ENCODE measurements at regions not wholly inside any gene's neighbourhood (a gene's known extent, or its start where the extent isn't known, plus 50 kb on each side); places are given as distances from the start of the nearest gene placed in this dataset.

DNA sequence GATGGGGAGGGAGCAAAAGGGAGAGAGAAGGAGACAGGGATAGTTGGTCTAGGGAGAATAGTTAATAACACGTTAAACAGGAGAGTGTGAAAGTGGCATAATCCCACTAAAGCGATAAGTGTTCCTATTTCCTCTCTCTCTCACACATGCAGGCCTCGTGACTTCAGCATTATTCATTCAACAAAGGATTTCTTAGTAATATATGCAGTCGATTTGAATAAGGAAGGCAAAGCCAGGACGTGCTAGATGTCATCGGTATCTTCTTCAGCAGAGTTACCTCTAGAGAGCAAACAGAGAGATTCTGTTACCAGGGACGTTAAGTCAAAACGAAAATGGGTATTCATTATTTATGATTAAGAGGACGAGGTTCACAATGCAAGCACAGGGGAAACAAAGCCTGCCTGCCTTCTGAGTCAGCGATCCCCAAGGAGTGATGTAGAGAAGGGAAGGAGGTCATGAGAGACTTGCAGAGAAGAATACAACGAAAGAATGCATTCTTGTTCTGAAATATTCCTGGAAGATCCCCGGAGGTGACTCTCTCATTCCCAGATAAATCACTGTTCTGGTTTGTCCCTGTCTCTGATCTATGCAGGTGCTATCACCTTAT lies 1048.4 kb downstream of the NLGN4X start:
- ATAC-seq (no peak), DNase-seq (no peak)
- intact Hi-C loops (cut with micrococcal nuclease), result no loop called here

DNA sequence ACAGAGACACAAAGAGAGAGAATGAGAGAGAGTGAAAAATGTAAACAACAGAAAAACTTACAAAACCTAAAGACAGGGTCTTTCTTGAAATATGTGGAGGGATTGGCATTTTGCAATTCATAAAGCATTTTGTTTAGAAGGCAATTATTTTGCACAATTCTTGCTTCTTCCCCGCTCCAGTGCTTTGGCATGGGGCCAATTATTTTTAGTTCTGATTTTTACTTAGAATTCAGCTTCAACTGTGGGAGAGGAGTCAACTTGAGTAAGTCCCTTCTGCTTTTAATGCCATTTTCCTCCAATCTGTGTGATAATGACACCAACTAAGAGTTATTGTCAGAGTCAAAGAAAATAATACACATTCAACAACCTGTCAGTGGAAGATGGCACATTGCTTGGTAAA lies 1051.9 kb downstream of the NLGN4X start:
- intact Hi-C loops (cut with micrococcal nuclease), result no loop called here
- ATAC-seq (no peak), DNase-seq (no peak)

DNA sequence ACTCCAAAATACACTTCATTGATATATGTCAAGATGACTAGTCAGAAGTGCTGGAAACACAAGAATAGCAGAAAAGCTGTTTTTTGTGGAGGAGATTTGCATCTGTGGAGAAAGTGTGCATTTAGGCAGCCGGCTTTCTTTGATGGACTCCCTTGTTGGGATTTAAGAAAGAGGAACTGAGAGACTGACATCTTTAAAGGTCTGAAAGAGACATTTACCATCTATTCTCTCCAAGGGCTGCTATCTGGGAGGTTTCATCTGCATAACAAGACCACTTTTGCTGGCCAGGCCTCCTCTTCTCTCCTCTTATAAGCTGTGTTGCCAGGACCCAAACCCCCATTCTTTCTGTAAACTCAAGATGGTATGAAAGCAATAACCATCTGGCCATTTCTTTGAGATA lies 1065.0 kb downstream of the NLGN4X start:
- intact Hi-C loops (cut with micrococcal nuclease), result no loop called here
- DNase-seq, result no peak
- no peak for ATAC-seq

DNA sequence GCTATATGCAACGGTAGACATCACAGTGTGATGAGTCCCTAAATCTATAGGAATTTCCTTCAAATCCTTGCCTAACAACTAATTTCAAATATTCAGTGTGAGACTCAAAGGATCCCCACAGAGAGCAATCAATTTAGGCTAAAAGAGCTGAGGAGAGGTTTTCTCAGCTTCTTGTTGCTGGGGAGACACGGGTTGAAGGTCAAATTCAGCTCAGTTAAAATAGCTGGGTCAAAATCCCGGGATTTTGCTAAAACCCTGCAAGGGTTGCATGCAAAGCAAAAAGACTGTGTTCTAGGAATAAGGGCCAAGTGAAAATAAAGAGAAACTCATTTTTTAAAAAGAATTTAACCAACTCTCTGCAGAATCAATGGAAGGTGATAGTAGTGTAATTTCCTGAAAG lies 1073.4 kb downstream of the NLGN4X start:
- intact Hi-C loops (cut with micrococcal nuclease), result no loop called here
- ATAC-seq (no peak), DNase-seq (no peak)

DNA sequence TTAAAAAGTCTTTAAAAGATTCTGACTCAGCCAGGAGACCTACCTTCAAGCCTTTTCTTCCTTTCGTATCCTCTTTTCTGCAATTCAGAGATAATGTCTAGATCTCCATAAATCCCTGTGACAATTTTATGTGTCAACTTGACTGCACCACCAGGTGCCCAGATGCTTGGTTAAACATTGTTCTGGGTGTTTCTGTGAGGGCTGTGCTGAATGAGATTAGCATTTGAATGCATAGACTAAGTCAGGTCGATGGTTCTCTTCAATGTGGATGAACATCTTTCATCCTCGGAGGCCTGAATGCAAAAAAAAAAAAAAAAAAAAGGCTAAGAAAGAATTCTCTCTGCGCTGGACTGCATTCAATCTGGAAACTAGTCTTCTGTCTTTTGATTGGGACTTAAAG lies 1082.7 kb downstream of the NLGN4X start:
- no peak for DNase-seq
- intact Hi-C loops (cut with micrococcal nuclease), result no loop called here
- ATAC-seq, result no peak

DNA sequence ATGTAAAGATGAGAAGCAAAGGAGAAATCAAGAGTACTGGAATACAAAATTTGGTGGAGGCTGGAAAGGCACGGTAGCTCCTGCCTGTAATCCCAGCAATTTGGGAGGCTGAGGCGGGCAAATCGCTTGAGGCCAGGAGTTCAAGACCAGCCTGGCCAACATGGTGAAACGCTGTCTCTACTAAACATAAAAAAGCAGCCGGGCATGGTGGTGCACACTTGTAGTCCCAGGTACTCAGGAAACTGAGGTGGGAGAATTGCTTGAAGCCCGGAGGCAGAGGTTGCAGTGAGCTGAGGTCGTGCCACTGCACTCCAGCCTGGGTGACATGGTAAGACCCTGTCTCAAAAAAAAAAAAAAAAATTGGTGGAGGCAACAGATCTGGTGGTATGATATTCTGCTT lies 1086.0 kb downstream of the NLGN4X start:
- intact Hi-C loops (cut with micrococcal nuclease), result no loop called here
- no peak for DNase-seq
- ATAC-seq, result no peak

DNA sequence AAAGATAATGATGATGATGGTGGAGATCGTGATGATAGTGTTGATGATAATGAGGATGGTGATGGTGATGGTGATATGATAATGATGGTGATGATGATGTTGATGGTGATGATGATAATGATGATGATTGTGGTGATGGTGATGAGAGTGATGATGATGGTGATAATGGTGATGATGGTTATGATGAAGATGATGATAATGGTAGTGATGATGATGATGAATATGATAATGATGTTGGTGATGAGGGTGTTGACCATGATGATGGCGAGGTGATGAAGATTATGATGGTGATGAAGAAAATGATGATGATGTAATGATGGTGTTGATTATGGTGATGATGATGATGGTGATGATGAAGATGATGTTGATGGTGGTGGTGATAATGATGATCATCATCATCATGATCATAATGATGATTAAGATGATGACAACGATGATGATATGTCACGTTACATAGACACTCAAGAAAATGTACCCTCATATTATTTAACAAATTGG lies 1106.4 kb downstream of the NLGN4X start:
- DNase-seq, result no peak
- ATAC-seq, result no peak
- intact Hi-C loops (cut with micrococcal nuclease), result no loop called here

DNA sequence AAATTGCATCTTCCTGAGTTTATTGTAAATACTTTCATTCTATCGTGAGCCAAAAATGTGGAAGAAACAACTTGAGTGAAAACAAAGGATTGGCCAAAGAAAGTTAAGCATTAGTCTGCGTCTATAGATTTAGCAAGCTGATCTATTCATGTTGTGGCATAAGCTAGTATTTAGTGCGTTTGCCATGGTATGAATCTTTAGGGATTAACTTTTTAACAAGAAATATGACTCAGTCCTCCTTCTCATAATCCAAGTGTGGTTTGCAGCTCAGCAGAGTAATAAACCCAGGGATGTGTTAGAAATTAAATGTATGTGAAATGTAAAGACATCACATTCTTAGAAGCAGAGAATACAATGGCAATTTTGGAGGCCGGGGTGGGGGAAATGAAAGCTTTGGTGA lies 1110.9 kb downstream of the NLGN4X start:
- DNase-seq (no peak), ATAC-seq (no peak)
- intact Hi-C loops (cut with micrococcal nuclease), result loop anchor here (10.0 kb wide), 1 partner anchor 573 kb away; no protein-coding TSS in a partner anchor

DNA sequence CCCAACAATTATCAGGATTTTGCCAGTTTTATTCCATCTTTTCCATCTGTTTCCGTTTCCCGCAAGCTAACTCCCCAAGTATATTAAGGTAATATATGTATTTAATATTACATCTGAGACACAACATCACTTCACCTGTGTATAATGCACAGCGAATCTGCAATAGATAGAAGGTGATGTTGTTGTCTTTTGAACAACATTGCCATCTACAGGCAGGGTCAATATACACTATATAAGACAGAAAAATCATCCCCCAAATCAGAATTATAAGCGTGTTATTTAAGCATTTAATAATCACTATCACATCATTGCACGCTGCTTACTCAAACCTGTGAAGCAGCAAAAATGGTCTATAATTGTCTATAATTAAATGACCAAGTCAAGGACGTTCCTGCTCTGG lies 1115.5 kb downstream of the NLGN4X start:
- no peak for ATAC-seq

DNA sequence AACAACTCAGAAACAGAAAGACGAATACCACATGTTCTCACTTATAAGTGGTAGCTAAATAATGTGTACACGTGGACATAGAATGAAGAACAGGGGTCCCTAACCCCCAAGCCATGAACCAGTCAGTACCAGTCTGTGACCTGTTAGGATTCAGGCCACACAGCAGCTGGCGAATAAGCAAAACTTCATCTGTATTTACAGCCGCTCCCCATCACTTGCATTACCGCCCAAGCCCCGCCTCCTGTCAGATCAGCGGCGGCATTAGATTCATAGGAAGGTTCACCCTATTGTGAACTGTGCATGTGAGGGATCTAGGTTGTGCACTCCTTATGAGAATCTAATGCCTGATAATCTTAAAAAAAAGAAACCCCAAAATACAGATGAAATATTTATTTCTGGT lies 1128.7 kb downstream of the NLGN4X start:
- ATAC-seq, result no peak
- intact Hi-C loops (cut with micrococcal nuclease), result no loop called here
- DNase-seq, result no peak

More for the DNA sequence above, 1115.5 kb downstream of the NLGN4X start:
- no peak for DNase-seq
- intact Hi-C loops (cut with micrococcal nuclease), result loop anchor here (10.0 kb wide), 1 partner anchor 568 kb away; no protein-coding TSS in a partner anchor

DNA sequence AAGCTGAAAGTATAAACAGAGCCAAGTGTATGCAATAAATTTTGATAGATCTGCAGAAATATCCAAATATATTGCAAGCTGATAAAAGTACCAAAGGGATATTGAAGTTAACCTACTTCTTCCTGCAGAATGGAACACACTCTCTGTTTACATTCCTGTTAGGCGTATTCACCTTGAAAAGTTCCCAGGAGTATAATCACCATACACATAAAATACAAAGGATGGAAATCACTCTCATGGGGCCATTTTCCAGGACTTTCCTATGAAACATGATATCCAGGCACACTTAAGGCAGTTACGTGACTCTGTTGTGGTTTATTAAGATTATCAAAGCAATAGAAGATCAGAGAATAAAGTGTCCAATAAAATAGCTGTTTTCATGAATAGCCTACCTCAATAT lies 1142.3 kb downstream of the NLGN4X start:
- intact Hi-C loops (cut with micrococcal nuclease), result no loop called here
- DNase-seq (no peak), ATAC-seq (no peak)

DNA sequence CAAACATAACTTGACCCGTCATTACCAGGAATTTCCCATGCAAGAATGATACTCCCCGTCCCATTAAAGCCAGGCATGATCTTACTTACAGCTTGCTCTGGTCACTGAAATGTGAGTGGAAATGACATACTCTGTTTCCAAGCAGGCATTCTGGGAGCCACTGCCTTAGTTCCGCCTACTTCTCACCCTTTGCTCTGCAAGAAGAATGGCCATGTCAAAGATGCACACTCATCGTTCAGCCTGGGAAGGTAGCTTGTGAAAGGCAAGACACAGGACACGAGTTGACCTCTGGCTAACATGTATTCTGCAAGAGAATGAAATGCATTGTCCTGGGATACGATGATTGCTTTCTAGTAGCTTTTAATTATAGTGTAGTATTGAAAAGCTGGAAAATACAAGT lies 1144.4 kb downstream of the NLGN4X start:
- intact Hi-C loops (cut with micrococcal nuclease), result no loop called here
- no peak for DNase-seq

DNA sequence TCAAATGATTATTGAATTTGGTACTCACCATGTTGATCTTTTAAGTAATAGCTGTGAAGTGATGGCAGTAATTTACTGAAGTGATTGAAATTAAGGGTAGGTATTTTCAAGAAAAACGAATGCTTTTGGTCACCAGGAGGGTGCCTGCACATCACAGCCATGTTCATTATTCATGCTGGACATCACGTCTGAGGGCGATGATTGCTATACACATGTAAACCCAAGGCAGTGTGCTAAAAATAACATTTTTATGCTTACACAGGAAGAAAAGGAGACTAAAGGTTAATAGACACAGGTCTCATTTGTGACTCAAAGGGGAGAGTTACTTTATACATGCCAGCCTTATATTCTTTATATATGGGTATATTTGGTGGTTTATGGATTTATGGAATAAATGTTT lies 1146.0 kb downstream of the NLGN4X start:
- DNase-seq (no peak), ATAC-seq (no peak)
- intact Hi-C loops (cut with micrococcal nuclease), result no loop called here

More for the DNA sequence above, 1144.4 kb downstream of the NLGN4X start:
- no peak for ATAC-seq

DNA sequence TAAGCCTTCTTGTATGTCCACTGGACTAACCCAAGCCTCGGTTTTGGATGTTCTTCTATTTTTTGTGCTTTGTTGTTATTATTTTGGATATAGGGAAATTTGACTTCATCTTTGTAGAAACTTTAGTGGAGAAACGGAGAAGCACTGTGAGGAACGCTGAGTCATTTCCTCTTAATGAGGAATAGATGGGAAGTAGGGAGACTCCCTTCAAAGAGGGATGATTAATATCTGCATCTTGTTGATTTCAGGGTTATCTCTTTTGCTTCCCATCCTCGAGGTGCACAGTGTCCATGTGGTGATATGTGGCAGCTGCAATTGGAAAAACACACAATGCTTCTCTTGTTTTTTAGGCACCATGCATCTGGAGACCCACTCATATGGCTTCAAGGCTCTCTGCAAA lies 1147.9 kb downstream of the NLGN4X start:
- no peak for DNase-seq
- no peak for ATAC-seq
- intact Hi-C loops (cut with micrococcal nuclease), result no loop called here

DNA sequence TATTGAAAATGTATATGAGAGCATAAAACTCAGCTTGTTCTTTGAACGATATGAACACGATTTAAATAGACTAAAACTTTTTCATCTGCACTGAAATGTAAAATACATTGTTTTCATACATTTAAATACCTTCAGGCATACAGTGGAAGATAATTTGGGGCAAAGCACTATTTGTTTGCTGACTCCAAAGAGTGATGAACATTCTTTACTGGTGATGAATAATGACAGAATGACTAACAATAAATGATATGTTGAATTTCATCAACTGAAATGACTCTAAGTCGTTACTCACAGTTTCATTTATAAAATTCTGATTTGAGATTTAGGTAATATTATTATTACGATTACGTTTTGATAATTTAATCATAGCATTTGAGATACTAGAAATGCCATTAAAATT lies 1160.1 kb downstream of the NLGN4X start:
- no peak for ATAC-seq
- intact Hi-C loops (cut with micrococcal nuclease), result no loop called here
- DNase-seq, result no peak

DNA sequence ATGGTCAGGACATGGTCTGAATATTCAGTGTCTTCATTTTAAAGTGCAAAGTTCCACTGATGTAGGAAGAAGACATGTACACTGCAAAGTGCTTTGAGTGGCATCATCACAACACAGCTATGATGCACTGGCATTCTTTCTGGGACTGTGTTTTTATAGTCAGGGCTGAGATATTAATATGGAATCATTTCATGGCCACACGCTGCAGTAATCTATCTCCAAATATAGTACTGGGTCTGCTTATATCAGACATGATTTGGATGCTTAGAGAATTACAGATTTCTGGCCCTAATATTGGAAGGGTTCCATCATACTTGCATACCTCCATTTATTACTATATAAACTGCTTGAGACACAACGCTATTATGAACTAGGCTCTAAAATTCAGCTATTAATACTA lies 1170.9 kb downstream of the NLGN4X start:
- ATAC-seq (no peak), DNase-seq (no peak)
- intact Hi-C loops (cut with micrococcal nuclease), result no loop called here

DNA sequence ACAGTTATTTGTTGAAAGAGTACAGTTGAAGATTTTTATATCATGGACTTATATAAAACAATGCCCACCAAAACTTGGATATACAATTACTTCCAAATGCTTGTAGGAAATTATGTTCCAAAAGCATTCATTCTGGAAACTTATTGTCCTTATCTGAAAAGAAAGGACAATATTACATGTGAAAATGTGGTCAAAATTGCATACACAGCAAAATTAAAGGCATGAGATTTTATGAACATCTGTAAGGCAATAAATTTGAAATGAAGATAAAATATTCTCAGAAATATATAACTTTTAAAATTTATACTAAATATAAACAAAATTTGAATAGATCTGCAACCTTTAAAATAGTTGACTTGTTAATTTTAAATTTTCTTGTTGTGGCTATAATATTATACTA lies 1173.8 kb downstream of the NLGN4X start:
- DNase-seq (no peak), ATAC-seq (no peak)
- intact Hi-C loops (cut with micrococcal nuclease), result no loop called here

DNA sequence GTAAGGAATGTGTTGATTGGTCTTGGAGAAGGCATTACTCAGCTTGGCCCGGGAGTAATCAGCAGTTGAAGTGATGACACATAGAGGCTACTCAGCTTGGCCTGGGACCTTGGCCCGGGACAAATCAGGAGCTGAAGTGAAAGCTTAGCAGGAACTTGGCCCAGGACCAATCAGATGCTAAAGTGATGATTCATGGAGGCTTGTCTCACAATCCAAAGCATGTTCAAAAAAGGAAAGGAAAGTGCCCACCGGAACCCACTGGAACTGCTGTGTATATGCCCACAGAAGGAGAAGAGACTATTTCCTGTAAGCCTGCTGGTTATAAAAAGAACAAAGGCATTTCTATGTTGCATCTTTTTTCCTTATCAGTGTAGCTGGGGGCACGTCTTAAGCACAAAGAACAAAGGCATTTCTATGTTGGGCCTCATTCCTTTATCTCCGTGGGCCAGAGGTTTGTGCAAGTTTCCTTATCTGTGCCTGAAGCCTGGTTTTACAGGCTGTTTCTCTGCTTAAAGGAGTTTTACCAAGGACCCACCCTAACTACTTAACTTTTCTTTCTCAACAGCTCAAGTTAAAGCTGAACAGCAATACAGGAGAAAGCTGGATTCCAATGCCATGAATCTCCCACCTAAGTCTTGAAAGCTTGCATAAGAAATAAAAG lies 1176.7 kb downstream of the NLGN4X start:
- peak; percentile 64 for ATAC-seq
- intact Hi-C loops (cut with micrococcal nuclease), result no loop called here
- no peak for DNase-seq

DNA sequence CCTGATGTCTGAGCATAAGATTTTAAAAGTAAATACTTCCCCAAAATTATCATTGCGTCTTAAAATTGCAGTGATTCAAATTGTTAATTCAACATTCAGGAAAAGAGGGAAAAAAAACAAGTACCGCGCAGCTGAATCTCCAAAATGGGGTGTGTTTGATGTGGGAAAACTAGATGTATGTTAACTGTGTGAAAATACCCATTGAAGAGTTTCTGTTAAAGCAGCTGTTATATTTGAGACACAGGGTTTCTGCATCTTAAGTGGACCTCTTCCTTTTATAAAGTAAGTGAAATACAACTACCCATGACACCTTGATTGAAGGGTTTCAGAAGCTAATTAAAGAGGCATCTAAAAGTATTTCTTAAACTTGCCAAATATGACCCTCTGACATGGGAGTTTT lies 1186.1 kb downstream of the NLGN4X start:
- intact Hi-C loops (cut with micrococcal nuclease), result no loop called here
- no peak for ATAC-seq
- no peak for DNase-seq

DNA sequence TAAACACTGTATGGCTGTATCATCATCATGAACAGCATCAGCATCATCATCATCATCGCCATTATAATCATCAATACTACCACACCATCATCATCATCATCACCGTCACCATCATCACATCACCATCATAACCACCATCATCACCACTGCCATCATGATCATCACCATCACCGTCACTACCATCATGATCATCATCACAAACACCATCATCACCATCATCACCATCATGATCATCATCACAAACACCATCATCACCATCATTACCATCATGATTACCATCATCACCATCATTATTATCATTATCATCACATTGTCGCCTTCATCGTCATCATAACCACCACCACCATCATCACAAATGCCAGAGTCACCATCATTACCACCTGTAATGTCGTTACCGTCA lies 1196.9 kb downstream of the NLGN4X start:
- ATAC-seq (no peak), DNase-seq (no peak)
- intact Hi-C loops (cut with micrococcal nuclease), result no loop called here

DNA sequence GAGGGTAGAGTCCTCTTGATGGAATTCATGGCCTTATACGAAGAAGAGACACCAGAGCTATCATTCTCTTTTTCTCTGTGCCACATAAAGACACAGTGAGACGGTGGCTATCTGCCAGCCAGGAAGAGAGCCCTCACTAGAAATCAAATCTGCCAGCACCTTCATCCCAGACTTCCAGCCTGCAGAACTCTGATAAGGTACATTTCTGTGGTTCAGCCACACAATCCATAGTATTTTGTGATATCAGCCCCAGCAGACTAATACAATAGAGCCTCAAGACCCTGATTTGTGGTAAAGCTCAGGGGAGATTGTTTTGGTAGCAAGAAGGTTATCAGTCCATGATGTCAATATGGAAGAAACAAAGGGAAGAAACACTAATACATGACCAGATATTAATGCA lies 1213.2 kb downstream of the NLGN4X start:
- no peak for DNase-seq
- intact Hi-C loops (cut with micrococcal nuclease), result no loop called here
- no peak for ATAC-seq
